Panc1 (cell line): ENCODE measurements at regions not wholly inside any gene's neighbourhood (a gene's known extent, or its start where the extent isn't known, plus 50 kb on each side); places are given as distances from the start of the nearest gene placed in this dataset.

Experiments
- ATAC-seq: fragments of 200-7000 bp; cut with Tn5 transposase; 2 replicates; pipeline ENCODE4 v1.9.1; 2020; ENCODE audit warnings: mild to moderate bottlenecking, moderate library complexity
- BruUV-seq: library from RNA; stranded (reverse); fragments of 400-500 nt; replicated peaks from 2 replicates; lab custom pipeline; 2021; lab: Mats Ljungman, UMichigan
- CTCF ChIA-PET: fragments of 300-600 bp; sonication (Branson Sonifier 250); formaldehyde crosslinking; loops from one replicate; lab custom pipeline; 2022; ENCODE audit warnings: antibody characterized with exemption; lab: Charles Lee
- POLR2A ChIA-PET: fragments of 300-600 bp; sonication (Branson Sonifier 250); formaldehyde crosslinking; loops from one replicate; lab custom pipeline; 2022; ENCODE audit warnings: antibody characterized with exemption; lab: Charles Lee
- DNase-seq: peaks from one replicate; pipeline ENCODE4 v3.0.0-alpha.2; 2010; ENCODE audit warnings: low read depth, low spot score
- H3K27ac ChIP-seq: 2 replicates; pipeline ENCODE4 v1.5.1; 2011; ENCODE audit warnings: mild to moderate bottlenecking, low read length, inconsistent platforms
- H3K27me3 ChIP-seq: fragments of 200-500 bp; sonication (Bioruptor generic); 2 replicates; pipeline ENCODE4 v1.6.0; 2014; ENCODE audit warnings: low read length, inconsistent platforms; ENCODE audit not compliant: control insufficient read depth, insufficient read depth
- H3K36me3 ChIP-seq: fragments of 200-500 bp; sonication (Bioruptor generic); 2 replicates; pipeline ENCODE4 v1.5.1; 2014; ENCODE audit warnings: inconsistent platforms, mild to moderate bottlenecking, low read length, moderate library complexity; ENCODE audit not compliant: control insufficient read depth, insufficient read depth
- H3K4me1 ChIP-seq: 2 replicates; pipeline ENCODE4 v1.5.1; 2011; ENCODE audit warnings: inconsistent platforms, mild to moderate bottlenecking, low read length, moderate library complexity; ENCODE audit not compliant: control insufficient read depth, insufficient read depth
- H3K4me3 ChIP-seq, 2 experiments: 2 replicates each; pipeline ENCODE4 v1.5.1; 2011 to 2012; ENCODE audit warnings: low read depth in 2 of 2, low read length in 2 of 2, mild to moderate bottlenecking in 2 of 2, inconsistent platforms in 1 of 2, moderate library complexity in 1 of 2
- H3K9me3 ChIP-seq: fragments of 200-500 bp; sonication (Bioruptor generic); 2 replicates; pipeline ENCODE4 v1.5.1; 2014; ENCODE audit warnings: low read depth, mild to moderate bottlenecking, inconsistent platforms, low read length, moderate library complexity; ENCODE audit not compliant: control insufficient read depth, insufficient read depth
- CTCF ChIP-seq: fragments of 450-650 bp; IDR thresholded peaks from 2 replicates; pipeline ENCODE4 v1.5.1; 2017; ENCODE audit warnings: mild to moderate bottlenecking
- POLR2AphosphoS5 ChIP-seq: IDR thresholded peaks from 2 replicates; pipeline ENCODE4 v1.6.1; 2012; ENCODE audit warnings: mild to moderate bottlenecking, low read depth, low read length, moderate library complexity
- SIN3A ChIP-seq: IDR thresholded peaks from 2 replicates; pipeline ENCODE4 v1.6.1; 2012; ENCODE audit warnings: low read depth, mild to moderate bottlenecking, low read length, moderate library complexity, borderline replicate concordance; ENCODE audit not compliant: insufficient read depth
- TCF7L2 ChIP-seq: IDR thresholded peaks from 2 replicates; pipeline ENCODE4 v1.6.1; 2011; ENCODE audit warnings: mild to moderate bottlenecking, low read depth, low read length, inconsistent platforms
- in situ Hi-C: cut with HindIII; loops from 2 replicates; pipeline ENCODE4 v1.10.0; 2016; ENCODE audit warnings: low sequenced_read_pairs, low pct_unique_long_range_greater_than_20kb
- intact Hi-C: fragments of 100-400 bp; cut with micrococcal nuclease; formaldehyde crosslinking; loops from one replicate; pipeline ENCODE4 v1.10.0; 2022; ENCODE audit not compliant: unreplicated experiment
- TF ChIP-seq, protein P1 (sequence below), 2 experiments: IDR thresholded peaks; 2 replicates each; pipeline ENCODE4 v1.6.1; 2011 to 2012; ENCODE audit warnings: low read depth in 2 of 2, control low read depth in 1 of 2, low read length in 1 of 2, mild to moderate bottlenecking in 1 of 2, moderate library complexity in 1 of 2; ENCODE audit not compliant: insufficient read depth in 1 of 2

DNA sequence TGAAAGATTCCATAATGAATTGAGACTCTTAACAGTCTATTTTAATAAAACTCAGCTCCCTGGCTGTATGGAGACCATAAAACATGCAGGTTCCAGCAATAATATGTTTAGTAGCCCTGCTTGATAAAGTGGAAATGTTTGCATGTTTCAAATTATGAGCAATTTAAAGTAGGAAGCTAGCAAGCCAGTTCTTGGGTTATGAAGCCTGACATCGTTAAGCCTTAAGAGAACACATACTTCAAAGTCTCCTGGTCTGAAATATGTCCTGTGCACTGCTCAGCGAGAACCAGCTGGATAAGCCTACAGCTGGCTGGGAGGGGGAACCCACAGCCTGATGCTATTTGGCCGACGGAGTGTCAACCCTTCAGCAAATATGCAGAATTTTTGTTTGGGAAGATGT is 140.3 kb downstream of the SALL1 start:
- no peak for TF ChIP-seq CTCF
- TF ChIP-seq, protein P1, sequence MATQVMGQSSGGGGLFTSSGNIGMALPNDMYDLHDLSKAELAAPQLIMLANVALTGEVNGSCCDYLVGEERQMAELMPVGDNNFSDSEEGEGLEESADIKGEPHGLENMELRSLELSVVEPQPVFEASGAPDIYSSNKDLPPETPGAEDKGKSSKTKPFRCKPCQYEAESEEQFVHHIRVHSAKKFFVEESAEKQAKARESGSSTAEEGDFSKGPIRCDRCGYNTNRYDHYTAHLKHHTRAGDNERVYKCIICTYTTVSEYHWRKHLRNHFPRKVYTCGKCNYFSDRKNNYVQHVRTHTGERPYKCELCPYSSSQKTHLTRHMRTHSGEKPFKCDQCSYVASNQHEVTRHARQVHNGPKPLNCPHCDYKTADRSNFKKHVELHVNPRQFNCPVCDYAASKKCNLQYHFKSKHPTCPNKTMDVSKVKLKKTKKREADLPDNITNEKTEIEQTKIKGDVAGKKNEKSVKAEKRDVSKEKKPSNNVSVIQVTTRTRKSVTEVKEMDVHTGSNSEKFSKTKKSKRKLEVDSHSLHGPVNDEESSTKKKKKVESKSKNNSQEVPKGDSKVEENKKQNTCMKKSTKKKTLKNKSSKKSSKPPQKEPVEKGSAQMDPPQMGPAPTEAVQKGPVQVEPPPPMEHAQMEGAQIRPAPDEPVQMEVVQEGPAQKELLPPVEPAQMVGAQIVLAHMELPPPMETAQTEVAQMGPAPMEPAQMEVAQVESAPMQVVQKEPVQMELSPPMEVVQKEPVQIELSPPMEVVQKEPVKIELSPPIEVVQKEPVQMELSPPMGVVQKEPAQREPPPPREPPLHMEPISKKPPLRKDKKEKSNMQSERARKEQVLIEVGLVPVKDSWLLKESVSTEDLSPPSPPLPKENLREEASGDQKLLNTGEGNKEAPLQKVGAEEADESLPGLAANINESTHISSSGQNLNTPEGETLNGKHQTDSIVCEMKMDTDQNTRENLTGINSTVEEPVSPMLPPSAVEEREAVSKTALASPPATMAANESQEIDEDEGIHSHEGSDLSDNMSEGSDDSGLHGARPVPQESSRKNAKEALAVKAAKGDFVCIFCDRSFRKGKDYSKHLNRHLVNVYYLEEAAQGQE (IDR thresholded peaks at IDR 0.05; ENCODE audit: insufficient read depth in 1 of 2, low read depth in 2 of 2, low read length in 1 of 2), result no peak
- no peak for TF ChIP-seq TCF7L2
- no peak for TF ChIP-seq SIN3A
- TF ChIP-seq POLR2AphosphoS5, result no peak
- ATAC-seq (no peak), DNase-seq (no peak)
- intact Hi-C loops, result no loop called here
- Histone ChIP-seq H3K27me3 (no peaks in the 10 kb centered on the region), H3K4me3 (no peak overlapping the region), H3K4me1 (no peaks in the 10 kb centered on the region), H3K27ac (no peak overlapping the region), H3K9me3 (no peaks in the 10 kb centered on the region), H3K36me3 (no peaks in the 10 kb centered on the region)
- BruUV-seq, result no TSS peak
- CTCF ChIA-PET, result interaction anchor here (0.6 kb wide), 1 partner anchor 202 kb away, joined by 6 read pairs; no protein-coding TSS in a partner anchor
- in situ Hi-C loops, result no loop called here
- POLR2A ChIA-PET, result no interaction called here

- no peak for TF ChIP-seq POLR2AphosphoS5
- no peak for TF ChIP-seq SIN3A
- TF ChIP-seq TCF7L2, result no peak
- no peak for TF ChIP-seq CTCF
- Histone ChIP-seq H3K27ac (no peak overlapping the region), H3K4me3 (no peak overlapping the region), H3K27me3 (no peaks in the 10 kb centered on the region), H3K4me1 (no peaks in the 10 kb centered on the region), H3K36me3 (no peaks in the 10 kb centered on the region), H3K9me3 (no peaks in the 10 kb centered on the region)
- CTCF ChIA-PET, result no interaction called here
- intact Hi-C loops (no loop called here), in situ Hi-C loops (no loop called here)
- ATAC-seq (no peak), DNase-seq (no peak)
- POLR2A ChIA-PET, result no interaction called here
- BruUV-seq, result no TSS peak
Measured at GRCh38 chr16:51009813-51010212, 141.3 kb downstream of the SALL1 start.
